CD14-positive monocyte (primary cell): ENCODE measurements at regions not wholly inside any gene's neighbourhood (a gene's known extent, or its start where the extent isn't known, plus 50 kb on each side); places are given as distances from the start of the nearest gene placed in this dataset.

Experiments
- DNase-seq, 3 donors: peaks; one replicate each; pipeline ENCODE4 v3.0.0-alpha.2; 2011 to 2022
- H2AFZ ChIP-seq: 2 replicates; pipeline ENCODE4 v1.6.0; 2012; ENCODE audit warnings: mild to moderate bottlenecking, low read depth, low read length, inconsistent platforms; ENCODE audit not compliant: insufficient read depth, poor library complexity, severe bottlenecking
- H3K27ac ChIP-seq, 2 donors: 1 replicate in 1 of 2; 2 replicates in 1 of 2; pipeline ENCODE4 v1.5.1; 2012 to 2013; ENCODE audit warnings: low read length in 2 of 2, control low read depth in 1 of 2, inconsistent platforms in 1 of 2, low read depth in 1 of 2, mild to moderate bottlenecking in 1 of 2
- H3K27me3 ChIP-seq, 2 donors: one replicate each; pipeline versions ENCODE4 v1.6.0 to v1.6.1; 2011 to 2013; ENCODE audit warnings: low read length in 2 of 2; ENCODE audit not compliant: control insufficient read depth in 2 of 2, insufficient read depth in 2 of 2
- H3K36me3 ChIP-seq, 2 donors: replicated peaks in 1 of 2; 1 replicate in 1 of 2; 2 replicates in 1 of 2; pipeline versions ENCODE4 v1.5.1 to v1.6.1; 2012 to 2013; ENCODE audit warnings: low read length in 2 of 2, control low read depth in 1 of 2, inconsistent platforms in 1 of 2, mild to moderate bottlenecking in 1 of 2; ENCODE audit not compliant: insufficient read depth in 2 of 2, control insufficient read depth in 1 of 2
- H3K4me1 ChIP-seq, 2 donors: 1 replicate in 1 of 2; 2 replicates in 1 of 2; pipeline versions ENCODE4 v1.5.1 to v1.6.1; 2012 to 2013; ENCODE audit warnings: low read length in 2 of 2, control low read depth in 1 of 2, inconsistent platforms in 1 of 2, mild to moderate bottlenecking in 1 of 2, moderate library complexity in 1 of 2; ENCODE audit not compliant: insufficient read depth in 2 of 2, control insufficient read depth in 1 of 2
- H3K4me2 ChIP-seq: replicated peaks from 2 replicates; pipeline ENCODE3; 2012; ENCODE audit warnings: low read length, moderate library complexity, mild to moderate bottlenecking; ENCODE audit not compliant: poor library complexity, severe bottlenecking; ENCODE audit errors: extremely low read depth
- H3K4me3 ChIP-seq, 3 experiments: fragments of 200-600 bp in 1 of 3; sonication (generic) in 1 of 3; replicated peaks in 1 of 3; 1 replicate in 2 of 3; 2 replicates in 1 of 3; pipeline ENCODE4 v1.5.1; 2011 to 2013; ENCODE audit warnings: low read length in 3 of 3, mild to moderate bottlenecking in 3 of 3, control low read depth in 2 of 3, low read depth in 2 of 3, inconsistent platforms in 1 of 3, moderate library complexity in 1 of 3
- H3K79me2 ChIP-seq: 2 replicates; pipeline ENCODE4 v1.6.0; 2012; ENCODE audit warnings: mild to moderate bottlenecking, control low read depth, inconsistent platforms, low read length, moderate library complexity; ENCODE audit not compliant: insufficient read depth
- H3K9ac ChIP-seq: 2 replicates; pipeline ENCODE4 v1.6.0; 2017; ENCODE audit warnings: low read length, mild to moderate bottlenecking; ENCODE audit not compliant: insufficient read depth, poor library complexity, severe bottlenecking
- H3K9me3 ChIP-seq, 2 donors: replicated peaks in 1 of 2; 1 replicate in 1 of 2; 2 replicates in 1 of 2; pipeline versions ENCODE4 v1.5.1 to v1.6.1; 2012 to 2013; ENCODE audit warnings: low read length in 2 of 2, control low read depth in 1 of 2; ENCODE audit not compliant: control insufficient read depth in 1 of 2, insufficient read depth in 1 of 2
- H4K20me1 ChIP-seq: 2 replicates; pipeline ENCODE4 v1.6.0; 2012; ENCODE audit warnings: mild to moderate bottlenecking, low read length, control low read depth, moderate library complexity; ENCODE audit not compliant: insufficient read depth
- H3K27ac Mint-ChIP-seq, 7 donors: one replicate each; pipeline ENCODE4 v1.8.0; 2020; ENCODE audit warnings: mild to moderate bottlenecking in 7 of 7, mixed read lengths in 7 of 7, moderate library complexity in 6 of 7, inconsistent platforms in 2 of 7
- H3K27me3 Mint-ChIP-seq, 3 donors: one replicate each; pipeline ENCODE4 v1.8.0; 2021 to 2022; ENCODE audit warnings: low read depth in 3 of 3, mild to moderate bottlenecking in 3 of 3, mixed read lengths in 3 of 3, moderate library complexity in 3 of 3, inconsistent platforms in 1 of 3
- H3K36me3 Mint-ChIP-seq, 2 donors: one replicate each; pipeline ENCODE4 v1.8.0; 2020; ENCODE audit warnings: mixed read lengths in 2 of 2, inconsistent platforms in 1 of 2, mild to moderate bottlenecking in 1 of 2
- H3K4me1 Mint-ChIP-seq: one replicate; pipeline ENCODE4 v1.8.0; 2020; ENCODE audit warnings: mild to moderate bottlenecking, mixed read lengths
- H3K4me3 Mint-ChIP-seq, 2 donors: one replicate each; pipeline ENCODE4 v1.8.0; 2020; ENCODE audit warnings: mild to moderate bottlenecking in 2 of 2, mixed read lengths in 2 of 2, moderate library complexity in 1 of 2
- H3K9me3 Mint-ChIP-seq, 7 donors: one replicate each; pipeline ENCODE4 v1.8.0; 2020 to 2022; ENCODE audit warnings: mixed read lengths in 7 of 7, mild to moderate bottlenecking in 6 of 7, moderate library complexity in 6 of 7, inconsistent platforms in 2 of 7
- CTCF ChIP-seq: fragments of 200-600 bp; IDR thresholded peaks from one replicate; pipeline ENCODE4 v1.8.0; 2022; ENCODE audit warnings: antibody characterized with exemption, mild to moderate bottlenecking
- WGBS: methylation state at CpG from one replicate; pipeline ENCODE4 v1.1.5; 2013; ENCODE audit warnings: missing lambda C conversion rate; ENCODE audit not compliant: insufficient coverage; 5-methylcytosine and 5-hydroxymethylcytosine counted together
- intact Hi-C, 2 donors: fragments of 100-400 bp; cut with micrococcal nuclease; formaldehyde crosslinking; loops; one replicate each; pipeline versions ENCODE4 v1.15.0 to v1.15.1; 2023

DNA sequence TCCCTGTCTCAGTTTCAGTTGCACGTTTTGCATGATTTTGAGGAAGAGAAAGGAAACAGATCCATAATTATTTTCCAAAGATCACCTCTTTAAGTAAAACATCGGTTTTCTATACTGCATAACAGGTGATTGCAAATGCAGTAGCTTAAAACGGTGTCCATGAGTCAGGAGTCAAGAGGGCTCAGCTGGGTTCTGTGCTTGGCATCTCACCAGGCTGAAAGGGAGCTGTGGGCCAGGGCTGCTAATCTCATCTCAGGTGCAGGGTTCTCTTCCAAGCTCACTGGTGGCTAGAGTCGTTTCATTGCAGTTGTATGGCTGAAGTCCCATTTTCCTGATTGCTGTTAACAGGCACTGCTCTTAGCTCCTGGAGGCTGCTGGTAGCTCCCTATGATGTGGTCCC, 57.0 kb upstream of the PRKCQ start:
- Histone ChIP-seq H3K4me3 (no peak overlapping the region), H4K20me1 (no peaks in the 10 kb centered on the region), H3K79me2 (no peaks in the 10 kb centered on the region), H2AFZ (no peak overlapping the region), H3K9ac (no peak overlapping the region), H3K36me3 (no peaks in the 10 kb centered on the region), H3K9me3 (no peaks in the 10 kb centered on the region), H3K27me3 (no peaks in the 10 kb centered on the region), H3K27ac (no peak overlapping the region), H3K4me1 (no peaks in the 10 kb centered on the region), H3K4me2 (no peak overlapping the region)
- 95% methylated on average over 3 of the region's 4 CpGs for WGBS
- peaks cover 0 to 1% (median 0%) of the 10 kb centered on the region in 7 donors for H3K9me3 Mint-ChIP-seq
- no peak for TF ChIP-seq CTCF
- H3K4me1 Mint-ChIP-seq, result no peaks in the 10 kb centered on the region
- DNase-seq, result no peak
- no peak overlapping the region for H3K27ac Mint-ChIP-seq
- intact Hi-C loops, result no loop called here
- peaks cover 2 to 3% (median 3%) of the 10 kb centered on the region in 3 donors for H3K27me3 Mint-ChIP-seq
- H3K4me3 Mint-ChIP-seq, result no peak overlapping the region
- H3K36me3 Mint-ChIP-seq, result no peaks in the 10 kb centered on the region

DNA sequence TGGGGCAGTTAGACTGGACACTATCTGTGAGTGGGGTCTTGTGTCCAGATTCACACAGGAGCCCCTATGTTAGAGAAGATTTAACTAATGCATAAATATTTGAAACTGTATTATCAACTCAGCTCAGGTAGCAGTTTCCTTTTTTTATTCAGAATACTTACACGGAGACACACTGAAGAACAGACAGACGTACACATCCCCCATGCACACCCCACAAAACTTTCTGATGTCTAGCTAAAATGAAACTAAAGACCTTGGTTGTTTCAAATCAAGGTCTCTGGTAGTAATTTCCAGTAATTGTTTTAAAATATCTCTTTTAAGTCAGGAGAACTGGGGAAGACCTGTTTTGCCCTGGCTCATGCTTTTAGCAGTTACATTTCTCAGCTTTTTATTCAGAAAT, 55.7 kb upstream of the PRKCQ start:
- Histone ChIP-seq H3K9me3 (no peaks in the 10 kb centered on the region), H2AFZ (no peak overlapping the region), H3K4me1 (no peaks in the 10 kb centered on the region), H3K9ac (no peak overlapping the region), H4K20me1 (no peaks in the 10 kb centered on the region), H3K79me2 (no peaks in the 10 kb centered on the region), H3K27ac (no peak overlapping the region), H3K36me3 (no peaks in the 10 kb centered on the region), H3K27me3 (no peaks in the 10 kb centered on the region), H3K4me2 (no peak overlapping the region), H3K4me3 (no peak overlapping the region)
- H3K4me1 Mint-ChIP-seq, result peaks cover 7% of the 10 kb centered on the region
- peaks cover 2 to 3% (median 3%) of the 10 kb centered on the region in 3 donors for H3K27me3 Mint-ChIP-seq
- H3K9me3 Mint-ChIP-seq, result peaks cover 0 to 1% (median 0%) of the 10 kb centered on the region in 7 donors
- WGBS, result no CpG with 5 or more reads among the region's 2 CpGs
- no peak for TF ChIP-seq CTCF
- intact Hi-C loops, result no loop called here
- H3K36me3 Mint-ChIP-seq, result no peaks in the 10 kb centered on the region
- H3K4me3 Mint-ChIP-seq, result no peak overlapping the region
- no peak for DNase-seq
- no peak overlapping the region for H3K27ac Mint-ChIP-seq
